ENCODE measurements at regions not wholly inside any gene's neighbourhood (a gene's known extent, or its start where the extent isn't known, plus 50 kb on each side); places are given as distances from the start of the nearest gene placed in this dataset.

DNA sequence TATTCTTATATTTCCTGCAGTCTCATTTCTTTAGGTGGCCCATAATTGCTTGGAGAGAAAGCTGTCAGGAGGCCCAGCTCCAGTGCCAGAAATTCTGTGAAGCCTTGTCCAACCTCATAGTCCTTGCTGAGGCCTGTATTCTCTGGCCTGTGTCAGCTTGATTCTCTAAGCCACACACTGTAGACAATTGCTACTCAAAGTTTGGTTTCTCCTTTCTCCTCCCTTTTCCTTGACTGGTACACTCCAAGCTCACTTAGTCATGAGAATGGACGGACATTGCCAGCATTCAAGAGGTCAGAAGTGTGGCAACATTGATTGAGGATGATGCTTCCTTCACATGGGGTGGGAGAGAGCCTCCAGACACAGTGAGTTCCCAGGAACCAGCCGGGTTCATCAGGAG is 71.3 kb upstream of the CXCL14 start:
- Histone ChIP-seq H3K36me3 (replicated peaks in 1 of 2; ENCODE audit: control insufficient read depth in 2 of 2, insufficient read depth in 2 of 2, low read length in 2 of 2) (no peaks in the 10 kb centered on the region), H2BK120ac (ENCODE audit: low read depth, low read length) (no peak overlapping the region), H3K9ac (ENCODE audit: low read depth, low read length, poor library complexity) (no peak overlapping the region), H3K79me1 (ENCODE audit: low read depth, low read length) (no peaks in the 10 kb centered on the region), H3K27me3 (ENCODE audit: control insufficient read depth in 3 of 3, insufficient read depth in 3 of 3, low read depth in 1 of 3, low read length in 3 of 3) (no peaks in the 10 kb centered on the region), H3K27ac (replicated peaks; ENCODE audit: low read length) (no peak overlapping the region), H2BK15ac (ENCODE audit: low read length) (no peak overlapping the region), H2AK5ac (ENCODE audit: low read depth, low read length) (no peak overlapping the region), H2BK12ac (ENCODE audit: low read length) (no peak overlapping the region), H2BK5ac (ENCODE audit: low read length) (no peak overlapping the region), H3K4me2 (ENCODE audit: insufficient read depth, low read length, poor library complexity, severe bottlenecking) (no peak overlapping the region), H4K91ac (ENCODE audit: low read depth, low read length, poor library complexity) (no peak overlapping the region), H3K9me3 (replicated peaks in 1 of 2; ENCODE audit: control insufficient read depth in 2 of 2, insufficient read depth in 1 of 2, low read depth in 1 of 2, low read length in 2 of 2) (no peaks in the 10 kb centered on the region), H3K4me1 (ENCODE audit: control insufficient read depth in 2 of 2, insufficient read depth in 1 of 2, low read depth in 1 of 2, low read length in 2 of 2) (no peaks in the 10 kb centered on the region), H3K18ac (ENCODE audit: low read length) (no peak overlapping the region), H3K23ac (ENCODE audit: low read depth, low read length, poor library complexity) (no peak overlapping the region), H2AFZ (ENCODE audit: low read length) (no peak overlapping the region), H3K4ac (ENCODE audit: low read length) (no peak overlapping the region), H4K8ac (ENCODE audit: low read depth, low read length) (no peak overlapping the region), H3K14ac (ENCODE audit: low read length) (no peak overlapping the region), H3K4me3 (ENCODE audit: low read length in 2 of 2) (no peak overlapping the region)
- DNase-seq (ENCODE audit: low spot score) = no peak
- no CpG with 5 or more reads among the region's 2 CpGs for WGBS, 2 donors (ENCODE audit: extremely low coverage in 2 of 2, insufficient read length in 2 of 2, insufficient replicate concordance in 1 of 2)

DNA sequence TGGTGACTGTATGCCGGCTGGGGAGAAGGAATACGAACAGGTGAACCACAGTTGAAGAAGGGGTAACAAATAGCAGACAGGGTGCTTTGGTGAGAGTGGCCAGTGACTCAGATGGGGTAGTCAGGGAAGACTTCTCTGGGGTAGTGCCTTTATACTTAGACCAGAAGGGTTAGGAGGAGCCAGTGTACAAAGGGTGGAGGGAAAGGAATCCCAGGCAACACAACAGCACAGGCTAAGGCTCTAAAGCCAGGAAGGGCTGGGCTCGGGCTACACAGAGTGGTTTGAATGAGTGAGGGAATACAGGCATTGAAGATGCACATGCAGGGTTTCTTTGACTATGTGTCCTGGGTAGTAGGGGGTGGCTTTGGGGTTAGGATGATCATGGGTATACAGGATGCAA is 70.6 kb upstream of the CXCL14 start:
- Histone ChIP-seq H3K14ac (ENCODE audit: low read length) (no peak overlapping the region), H3K36me3 (replicated peaks in 1 of 2; ENCODE audit: control insufficient read depth in 2 of 2, insufficient read depth in 2 of 2, low read length in 2 of 2) (no peaks in the 10 kb centered on the region), H2AFZ (ENCODE audit: low read length) (no peak overlapping the region), H3K18ac (ENCODE audit: low read length) (no peak overlapping the region), H3K79me1 (ENCODE audit: low read depth, low read length) (no peaks in the 10 kb centered on the region), H3K23ac (ENCODE audit: low read depth, low read length, poor library complexity) (no peak overlapping the region), H3K27me3 (ENCODE audit: control insufficient read depth in 3 of 3, insufficient read depth in 3 of 3, low read depth in 1 of 3, low read length in 3 of 3) (no peaks in the 10 kb centered on the region), H3K4me1 (ENCODE audit: control insufficient read depth in 2 of 2, insufficient read depth in 1 of 2, low read depth in 1 of 2, low read length in 2 of 2) (no peaks in the 10 kb centered on the region), H3K9me3 (replicated peaks in 1 of 2; ENCODE audit: control insufficient read depth in 2 of 2, insufficient read depth in 1 of 2, low read depth in 1 of 2, low read length in 2 of 2) (no peaks in the 10 kb centered on the region), H2BK15ac (ENCODE audit: low read length) (no peak overlapping the region), H4K8ac (ENCODE audit: low read depth, low read length) (no peak overlapping the region), H2BK120ac (ENCODE audit: low read depth, low read length) (no peak overlapping the region), H3K9ac (ENCODE audit: low read depth, low read length, poor library complexity) (no peak overlapping the region), H2BK12ac (ENCODE audit: low read length) (no peak overlapping the region), H2BK5ac (ENCODE audit: low read length) (no peak overlapping the region), H2AK5ac (ENCODE audit: low read depth, low read length) (no peak overlapping the region), H3K4me2 (ENCODE audit: insufficient read depth, low read length, poor library complexity, severe bottlenecking) (no peak overlapping the region), H3K4me3 (ENCODE audit: low read length in 2 of 2) (no peak overlapping the region), H3K4ac (ENCODE audit: low read length) (no peak overlapping the region), H3K27ac (replicated peaks; ENCODE audit: low read length) (no peak overlapping the region), H4K91ac (ENCODE audit: low read depth, low read length, poor library complexity) (no peak overlapping the region)
- DNase-seq (ENCODE audit: low spot score) = no peak
- WGBS, 2 donors (ENCODE audit: extremely low coverage in 2 of 2, insufficient read length in 2 of 2, insufficient replicate concordance in 1 of 2) = no CpG with 5 or more reads among the region's 3 CpGs

DNA sequence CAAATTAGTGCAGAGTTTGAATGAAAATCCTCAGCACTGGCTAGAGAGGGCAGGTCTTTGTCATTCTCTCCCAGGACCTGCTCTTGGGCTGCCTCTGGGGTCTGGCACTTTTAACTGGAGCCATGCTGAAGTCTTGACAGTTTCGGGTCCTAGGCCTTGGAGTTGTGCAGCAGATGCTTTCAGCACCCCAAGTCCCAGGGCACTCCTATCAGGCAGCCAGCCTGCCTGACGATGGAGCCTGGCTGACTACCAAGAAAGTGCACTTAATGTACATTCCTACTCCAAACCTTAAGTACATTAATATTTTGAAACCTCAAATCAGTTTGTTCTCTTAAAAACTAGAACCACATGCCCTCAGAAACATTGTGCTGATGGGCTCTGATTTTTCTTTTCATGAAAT is 69.3 kb upstream of the CXCL14 start:
- no peak overlapping the region for H3K4me3 ChIP-seq (ENCODE audit: low read length in 2 of 2)
- H2BK120ac ChIP-seq (ENCODE audit: low read depth, low read length) = no peak overlapping the region
- DNase-seq (ENCODE audit: low spot score) = no peak
- H3K36me3 ChIP-seq (replicated peaks in 1 of 2; ENCODE audit: control insufficient read depth in 2 of 2, insufficient read depth in 2 of 2, low read length in 2 of 2) = no peaks in the 10 kb centered on the region
- H3K27ac ChIP-seq (replicated peaks; ENCODE audit: low read length) = no peak overlapping the region
- H3K4me2 ChIP-seq (ENCODE audit: insufficient read depth, low read length, poor library complexity, severe bottlenecking) = no peak overlapping the region
- H3K23ac ChIP-seq (ENCODE audit: low read depth, low read length, poor library complexity) = no peak overlapping the region
- no peaks in the 10 kb centered on the region for H3K4me1 ChIP-seq (ENCODE audit: control insufficient read depth in 2 of 2, insufficient read depth in 1 of 2, low read depth in 1 of 2, low read length in 2 of 2)
- no peak overlapping the region for H3K9ac ChIP-seq (ENCODE audit: low read depth, low read length, poor library complexity)
- H3K4ac ChIP-seq (ENCODE audit: low read length) = no peak overlapping the region
- no peak overlapping the region for H2AFZ ChIP-seq (ENCODE audit: low read length)
- H4K8ac ChIP-seq (ENCODE audit: low read depth, low read length) = no peak overlapping the region
- no peak overlapping the region for H4K91ac ChIP-seq (ENCODE audit: low read depth, low read length, poor library complexity)
- no peaks in the 10 kb centered on the region for H3K27me3 ChIP-seq (ENCODE audit: control insufficient read depth in 3 of 3, insufficient read depth in 3 of 3, low read depth in 1 of 3, low read length in 3 of 3)
- no peaks in the 10 kb centered on the region for H3K9me3 ChIP-seq (replicated peaks in 1 of 2; ENCODE audit: control insufficient read depth in 2 of 2, insufficient read depth in 1 of 2, low read depth in 1 of 2, low read length in 2 of 2)
- no peak overlapping the region for H2AK5ac ChIP-seq (ENCODE audit: low read depth, low read length)
- no peak overlapping the region for H2BK5ac ChIP-seq (ENCODE audit: low read length)
- no peaks in the 10 kb centered on the region for H3K79me1 ChIP-seq (ENCODE audit: low read depth, low read length)
- no peak overlapping the region for H2BK15ac ChIP-seq (ENCODE audit: low read length)
- WGBS, 2 donors (ENCODE audit: extremely low coverage in 2 of 2, insufficient read length in 2 of 2, insufficient replicate concordance in 1 of 2) = no CpG with 5 or more reads among the region's 2 CpGs
- H3K14ac ChIP-seq (ENCODE audit: low read length) = no peak overlapping the region
- H3K18ac ChIP-seq (ENCODE audit: low read length) = no peak overlapping the region
- H2BK12ac ChIP-seq (ENCODE audit: low read length) = no peak overlapping the region

DNA sequence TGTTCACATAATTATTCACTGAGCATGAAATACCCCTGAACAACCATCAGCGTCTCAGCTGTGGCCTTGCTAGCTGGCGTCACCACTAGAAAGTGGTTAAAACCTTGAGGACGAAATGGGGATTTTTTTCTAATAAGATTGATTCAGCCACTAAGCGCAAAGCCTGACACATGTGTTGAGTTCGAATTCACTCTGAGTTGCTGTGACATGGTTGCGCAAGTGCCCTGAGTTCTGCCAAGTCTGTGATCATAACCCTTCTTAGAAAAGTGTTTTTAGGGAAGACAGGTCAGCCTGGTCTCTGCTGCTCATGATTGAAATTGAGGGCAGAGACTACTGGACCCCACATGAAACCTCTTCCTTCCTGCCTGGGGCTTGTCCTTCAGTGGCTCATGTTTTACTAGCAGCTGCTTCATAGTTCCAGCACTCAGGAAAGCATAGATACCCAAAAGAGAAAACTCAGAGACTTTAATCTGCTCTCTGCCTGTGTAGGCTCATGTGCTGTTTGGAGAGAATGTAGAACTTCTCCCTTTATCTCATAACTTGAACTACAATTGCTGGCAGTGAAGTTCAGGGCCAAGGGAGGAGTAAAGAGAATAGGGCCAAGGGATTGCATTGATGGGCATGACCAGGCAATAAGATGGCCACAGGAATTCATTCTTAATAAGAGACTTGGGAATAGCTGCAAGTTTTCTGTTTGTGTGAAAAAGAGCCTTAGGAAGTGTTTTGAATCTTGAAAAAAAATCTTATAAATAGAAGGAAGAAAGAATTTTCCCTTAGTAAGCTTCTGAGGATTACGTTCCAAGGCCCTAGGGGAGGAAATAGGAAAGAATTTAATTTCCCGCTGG is 66.8 kb upstream of the CXCL14 start:
- no peaks in the 10 kb centered on the region for H3K9me3 ChIP-seq (replicated peaks in 1 of 2; ENCODE audit: control insufficient read depth in 2 of 2, insufficient read depth in 1 of 2, low read depth in 1 of 2, low read length in 2 of 2)
- no CpG with 5 or more reads among the region's 8 CpGs for WGBS, 2 donors (ENCODE audit: extremely low coverage in 2 of 2, insufficient read length in 2 of 2, insufficient replicate concordance in 1 of 2)
- H2AFZ ChIP-seq (ENCODE audit: low read length) = no peak overlapping the region
- H2BK15ac ChIP-seq (ENCODE audit: low read length) = no peak overlapping the region
- H2BK120ac ChIP-seq (ENCODE audit: low read depth, low read length) = no peak overlapping the region
- H3K23ac ChIP-seq (ENCODE audit: low read depth, low read length, poor library complexity) = no peak overlapping the region
- no peak overlapping the region for H2BK5ac ChIP-seq (ENCODE audit: low read length)
- DNase-seq (ENCODE audit: low spot score) = no peak
- H4K8ac ChIP-seq (ENCODE audit: low read depth, low read length) = no peak overlapping the region
- no peak overlapping the region for H3K4me2 ChIP-seq (ENCODE audit: insufficient read depth, low read length, poor library complexity, severe bottlenecking)
- H3K27me3 ChIP-seq (ENCODE audit: control insufficient read depth in 3 of 3, insufficient read depth in 3 of 3, low read depth in 1 of 3, low read length in 3 of 3) = no peaks in the 10 kb centered on the region
- H3K27ac ChIP-seq (replicated peaks; ENCODE audit: low read length) = no peak overlapping the region
- no peaks in the 10 kb centered on the region for H3K36me3 ChIP-seq (replicated peaks in 1 of 2; ENCODE audit: control insufficient read depth in 2 of 2, insufficient read depth in 2 of 2, low read length in 2 of 2)
- H2BK12ac ChIP-seq (ENCODE audit: low read length) = no peak overlapping the region
- no peak overlapping the region for H3K4me3 ChIP-seq (ENCODE audit: low read length in 2 of 2)
- no peak overlapping the region for H3K14ac ChIP-seq (ENCODE audit: low read length)
- no peak overlapping the region for H2AK5ac ChIP-seq (ENCODE audit: low read depth, low read length)
- H3K4ac ChIP-seq (ENCODE audit: low read length) = no peak overlapping the region
- no peaks in the 10 kb centered on the region for H3K4me1 ChIP-seq (ENCODE audit: control insufficient read depth in 2 of 2, insufficient read depth in 1 of 2, low read depth in 1 of 2, low read length in 2 of 2)
- no peak overlapping the region for H3K18ac ChIP-seq (ENCODE audit: low read length)
- no peak overlapping the region for H3K9ac ChIP-seq (ENCODE audit: low read depth, low read length, poor library complexity)
- H4K91ac ChIP-seq (ENCODE audit: low read depth, low read length, poor library complexity) = no peak overlapping the region
- H3K79me1 ChIP-seq (ENCODE audit: low read depth, low read length) = no peaks in the 10 kb centered on the region

All from neuronal stem cell (in vitro differentiated cells).